ENCODE measurements at regions not wholly inside any gene's neighbourhood (a gene's known extent, or its start where the extent isn't known, plus 50 kb on each side); places are given as distances from the start of the nearest gene placed in this dataset.

GRCh38 chr13:90910018-90910639 lies 437.4 kb upstream of the MIR17HG start:
- Histone ChIP-seq H3K4me3 (no peak overlapping the region), H3K27ac (no peak overlapping the region), H3K27me3 (replicated peaks; ENCODE audit: insufficient read depth) (no peaks in the 10 kb centered on the region), H3K36me3 (no peaks in the 10 kb centered on the region), H3K4me1 (ENCODE audit: control insufficient read depth in 1 of 2, low read depth in 2 of 2) (no peaks in the 10 kb centered on the region), H3K9me3 (no peaks in the 10 kb centered on the region)
- DNase-seq (ENCODE audit: low spot score) (no peak), ATAC-seq (ENCODE audit: insufficient number of reproducible peaks, low FRiP score, low read depth) (no peak)
- TF ChIP-seq, protein P1, sequence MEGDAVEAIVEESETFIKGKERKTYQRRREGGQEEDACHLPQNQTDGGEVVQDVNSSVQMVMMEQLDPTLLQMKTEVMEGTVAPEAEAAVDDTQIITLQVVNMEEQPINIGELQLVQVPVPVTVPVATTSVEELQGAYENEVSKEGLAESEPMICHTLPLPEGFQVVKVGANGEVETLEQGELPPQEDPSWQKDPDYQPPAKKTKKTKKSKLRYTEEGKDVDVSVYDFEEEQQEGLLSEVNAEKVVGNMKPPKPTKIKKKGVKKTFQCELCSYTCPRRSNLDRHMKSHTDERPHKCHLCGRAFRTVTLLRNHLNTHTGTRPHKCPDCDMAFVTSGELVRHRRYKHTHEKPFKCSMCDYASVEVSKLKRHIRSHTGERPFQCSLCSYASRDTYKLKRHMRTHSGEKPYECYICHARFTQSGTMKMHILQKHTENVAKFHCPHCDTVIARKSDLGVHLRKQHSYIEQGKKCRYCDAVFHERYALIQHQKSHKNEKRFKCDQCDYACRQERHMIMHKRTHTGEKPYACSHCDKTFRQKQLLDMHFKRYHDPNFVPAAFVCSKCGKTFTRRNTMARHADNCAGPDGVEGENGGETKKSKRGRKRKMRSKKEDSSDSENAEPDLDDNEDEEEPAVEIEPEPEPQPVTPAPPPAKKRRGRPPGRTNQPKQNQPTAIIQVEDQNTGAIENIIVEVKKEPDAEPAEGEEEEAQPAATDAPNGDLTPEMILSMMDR (IDR thresholded peaks at IDR 0.05): no peak

- Histone ChIP-seq H3K27ac (no peak overlapping the region), H3K4me3 (no peak overlapping the region), H3K27me3 (replicated peaks; ENCODE audit: insufficient read depth) (no peaks in the 10 kb centered on the region), H3K36me3 (no peaks in the 10 kb centered on the region), H3K4me1 (ENCODE audit: control insufficient read depth in 1 of 2, low read depth in 2 of 2) (no peaks in the 10 kb centered on the region), H3K9me3 (no peaks in the 10 kb centered on the region)
- TF ChIP-seq, protein P1 (IDR thresholded peaks at IDR 0.05): no peak
- ATAC-seq (ENCODE audit: insufficient number of reproducible peaks, low FRiP score, low read depth) (no peak), DNase-seq (ENCODE audit: low spot score) (no peak)
Measured at GRCh38 chr13:90912247-90912646, 435.2 kb upstream of the MIR17HG start.

GRCh38 chr13:90918536-90918935 lies 429.0 kb upstream of the MIR17HG start:
- H3K9me3 ChIP-seq: no peaks in the 10 kb centered on the region
- DNase-seq (ENCODE audit: low spot score) (no peak), ATAC-seq (ENCODE audit: insufficient number of reproducible peaks, low FRiP score, low read depth) (no peak)
- TF ChIP-seq, protein P1 (IDR thresholded peaks at IDR 0.05): no peak
- no peaks in the 10 kb centered on the region for H3K36me3 ChIP-seq
- no peak overlapping the region for H3K27ac ChIP-seq
- H3K4me1 ChIP-seq (ENCODE audit: control insufficient read depth in 1 of 2, low read depth in 2 of 2): no peaks in the 10 kb centered on the region
- no peaks in the 10 kb centered on the region for H3K27me3 ChIP-seq (replicated peaks; ENCODE audit: insufficient read depth)
- H3K4me3 ChIP-seq: no peak overlapping the region

DNA sequence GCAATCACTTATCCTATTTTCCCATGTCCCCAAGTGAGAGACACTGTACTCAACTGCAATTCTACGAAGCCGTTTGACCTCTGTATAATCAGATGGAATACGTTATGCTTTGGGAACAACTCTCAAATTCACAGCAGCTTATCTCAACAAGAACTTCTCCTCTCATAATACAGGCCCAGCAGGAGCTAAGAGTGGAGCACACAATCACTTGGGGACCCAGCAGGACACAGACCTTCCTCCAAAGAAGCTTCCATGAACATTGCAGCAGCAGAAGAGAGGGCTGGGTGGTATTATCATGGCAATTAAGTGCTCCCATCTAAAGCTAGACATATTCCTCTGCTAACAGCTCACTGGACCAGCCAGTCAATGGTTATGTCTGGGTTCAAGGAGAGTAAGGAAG lies 428.3 kb upstream of the MIR17HG start:
- H3K4me1 ChIP-seq (ENCODE audit: control insufficient read depth in 1 of 2, low read depth in 2 of 2): no peaks in the 10 kb centered on the region
- H3K9me3 ChIP-seq: no peaks in the 10 kb centered on the region
- no peaks in the 10 kb centered on the region for H3K36me3 ChIP-seq
- TF ChIP-seq, protein P1 (IDR thresholded peaks at IDR 0.05): no peak
- no peaks in the 10 kb centered on the region for H3K27me3 ChIP-seq (replicated peaks; ENCODE audit: insufficient read depth)
- H3K27ac ChIP-seq: no peak overlapping the region
- ATAC-seq (ENCODE audit: insufficient number of reproducible peaks, low FRiP score, low read depth) (no peak), DNase-seq (ENCODE audit: low spot score) (no peak)
- H3K4me3 ChIP-seq: no peak overlapping the region

DNA sequence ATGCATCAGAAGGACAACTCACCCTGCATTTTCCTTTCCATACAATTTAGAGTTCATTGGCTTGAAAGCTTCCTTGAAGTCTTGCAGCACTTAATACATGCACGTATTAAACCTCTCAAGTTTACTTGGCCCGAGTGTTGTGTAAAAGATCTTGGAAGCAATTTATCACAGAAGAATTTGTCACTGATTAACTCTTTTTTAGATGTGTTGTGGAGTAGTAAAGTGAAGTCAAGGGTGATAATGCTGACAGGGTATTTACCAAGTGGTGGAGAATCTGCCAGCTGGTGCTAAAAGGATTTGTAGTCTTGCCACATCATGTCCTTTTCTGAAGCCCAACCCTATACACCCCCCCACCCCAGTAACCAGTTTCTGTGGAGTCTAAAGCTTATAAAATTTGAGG lies 421.0 kb upstream of the MIR17HG start:
- no peak for ATAC-seq (ENCODE audit: insufficient number of reproducible peaks, low FRiP score, low read depth)

More for the DNA sequence above, 421.0 kb upstream of the MIR17HG start:
- Histone ChIP-seq H3K27ac (no peak overlapping the region), H3K4me1 (ENCODE audit: control insufficient read depth in 1 of 2, low read depth in 2 of 2) (no peaks in the 10 kb centered on the region), H3K36me3 (no peaks in the 10 kb centered on the region), H3K4me3 (no peak overlapping the region), H3K27me3 (replicated peaks; ENCODE audit: insufficient read depth) (no peaks in the 10 kb centered on the region), H3K9me3 (no peaks in the 10 kb centered on the region)
- TF ChIP-seq, protein P1 (IDR thresholded peaks at IDR 0.05): no peak
- DNase-seq (ENCODE audit: low spot score): no peak

All from thoracic aorta (tissue), 2 donors.